WTC11 (cell line): ENCODE measurements at regions not wholly inside any gene's neighbourhood (a gene's known extent, or its start where the extent isn't known, plus 50 kb on each side); places are given as distances from the start of the nearest gene placed in this dataset.
A peak's percentile ranks its signal among the peaks of the same experiment; 100 is the strongest.

Source experiments
- ATAC-seq: fragments of 200-7000 bp; cut with Tn5 transposase; 2 replicates; pipeline ENCODE4 v1.10.0; 2021; ENCODE audit warnings: mild to moderate bottlenecking, moderate library complexity
- CTCF ChIA-PET: fragments of 300-600 bp; sonication (Branson Sonifier 250); formaldehyde crosslinking; loops from one replicate; lab custom pipeline; 2021; ENCODE audit warnings: antibody characterized with exemption; lab: Charles Lee
- POLR2A ChIA-PET: fragments of 350-600 bp; sonication (Branson Sonifier 250); formaldehyde crosslinking; loops from one replicate; lab custom pipeline; 2021; ENCODE audit warnings: antibody characterized with exemption; lab: Charles Lee
- DNase-seq: peaks from one replicate; pipeline ENCODE4 v3.0.0; 2021; ENCODE audit warnings: low spot score
- H3K27ac Mint-ChIP-seq: 2 replicates; pipeline ENCODE4 v1.8.0; 2021; ENCODE audit warnings: mixed read lengths
- H3K27me3 Mint-ChIP-seq: 2 replicates; pipeline ENCODE4 v1.8.0; 2021; ENCODE audit warnings: low read depth, mild to moderate bottlenecking, moderate library complexity, mixed read lengths
- H3K36me3 Mint-ChIP-seq: 2 replicates; pipeline ENCODE4 v1.8.0; 2021; ENCODE audit warnings: mixed read lengths
- H3K4me1 Mint-ChIP-seq: 2 replicates; pipeline ENCODE4 v1.8.0; 2022; ENCODE audit warnings: mixed read lengths
- H3K4me3 Mint-ChIP-seq: 2 replicates; pipeline ENCODE4 v1.8.0; 2021; ENCODE audit warnings: mild to moderate bottlenecking, moderate library complexity, mixed read lengths
- H3K9me3 Mint-ChIP-seq: 2 replicates; pipeline ENCODE4 v1.8.0; 2021; ENCODE audit warnings: mixed read lengths
- AFF4 ChIP-seq: sonication (generic); formaldehyde crosslinking; IDR thresholded peaks from 2 replicates; pipeline ENCODE4 v1.8.1; 2023; ENCODE audit warnings: mild to moderate bottlenecking, missing genetic modification reagents, borderline replicate concordance
- E2F1 ChIP-seq: sonication (generic); formaldehyde crosslinking; IDR thresholded peaks from 2 replicates; pipeline ENCODE4 v1.8.0; 2022; ENCODE audit warnings: mild to moderate bottlenecking, missing genetic modification reagents
- E2F4 ChIP-seq: sonication (generic); formaldehyde crosslinking; IDR thresholded peaks from 2 replicates; pipeline ENCODE4 v1.8.1; 2022; ENCODE audit warnings: low read depth, mild to moderate bottlenecking, moderate library complexity, missing genetic modification reagents, borderline replicate concordance
- FOXP1 ChIP-seq: sonication (generic); formaldehyde crosslinking; IDR thresholded peaks from 2 replicates; pipeline ENCODE4 v1.8.0; 2022; ENCODE audit warnings: missing genetic modification reagents, mild to moderate bottlenecking, moderate library complexity, borderline replicate concordance
- GTF2I ChIP-seq: fragments of 250-450 bp; sonication (Bioruptor Pico); conservative IDR thresholded peaks from 2 replicates; pipeline ENCODE4 v1.4.0; 2021; ENCODE audit warnings: mild to moderate bottlenecking
- IRF1 ChIP-seq: sonication (generic); formaldehyde crosslinking; IDR thresholded peaks from 2 replicates; pipeline ENCODE4 v1.8.0; 2023; ENCODE audit warnings: missing genetic modification reagents
- MLX ChIP-seq: sonication (generic); formaldehyde crosslinking; IDR thresholded peaks from 2 replicates; pipeline ENCODE4 v1.8.1; 2023; ENCODE audit warnings: mild to moderate bottlenecking, missing genetic modification reagents, moderate library complexity
- NFATC4 ChIP-seq: fragments of 250-450 bp; sonication (Bioruptor Pico); IDR thresholded peaks from 2 replicates; pipeline ENCODE4 v1.9.0; 2021; ENCODE audit warnings: mild to moderate bottlenecking
- OVOL2 ChIP-seq: fragments of 250-450 bp; sonication (Bioruptor Pico); IDR thresholded peaks from 2 replicates; pipeline ENCODE4 v1.9.0; 2021; ENCODE audit warnings: mild to moderate bottlenecking, borderline replicate concordance
- PREB ChIP-seq: sonication (generic); formaldehyde crosslinking; IDR thresholded peaks from 2 replicates; pipeline ENCODE4 v1.8.1; 2022; ENCODE audit warnings: mild to moderate bottlenecking, missing genetic modification reagents, moderate library complexity, borderline replicate concordance
- SMAD4 ChIP-seq: sonication (generic); formaldehyde crosslinking; IDR thresholded peaks from 2 replicates; pipeline ENCODE4 v1.8.0; 2022; ENCODE audit warnings: mild to moderate bottlenecking, missing genetic modification reagents
- USF1 ChIP-seq: sonication (generic); formaldehyde crosslinking; IDR thresholded peaks from 2 replicates; pipeline ENCODE4 v1.8.0; 2022; ENCODE audit warnings: mild to moderate bottlenecking, missing genetic modification reagents
- ZNF232 ChIP-seq: sonication (generic); formaldehyde crosslinking; IDR thresholded peaks from 2 replicates; pipeline ENCODE4 v1.8.0; 2022; ENCODE audit warnings: mild to moderate bottlenecking, missing genetic modification reagents
- ZNF416 ChIP-seq: fragments of 250-450 bp; sonication (Bioruptor Pico); IDR thresholded peaks from 2 replicates; pipeline ENCODE4 v1.9.0; 2021; ENCODE audit warnings: mild to moderate bottlenecking, inconsistent platforms
- ZNF532 ChIP-seq: fragments of 250-450 bp; sonication (Bioruptor Pico); IDR thresholded peaks from 2 replicates; pipeline ENCODE4 v1.9.0; 2021; ENCODE audit warnings: mild to moderate bottlenecking, borderline replicate concordance
- ZNF671 ChIP-seq: fragments of 250-450 bp; sonication (Bioruptor Pico); IDR thresholded peaks from 2 replicates; pipeline ENCODE4 v1.8.0; 2021; ENCODE audit warnings: mild to moderate bottlenecking

GRCh38 chr4:1488357-1488756 is 82.1 kb upstream of the NKX1-1 start (continued):
- TF ChIP-seq E2F4 (CRISPR knock-in tag) (no peak), E2F1 (CRISPR knock-in tag) (no peak), ZNF232 (CRISPR knock-in tag) (no peak), ZNF532 (CRISPR knock-in tag) (no peak), MLX (no peak), NFATC4 (CRISPR knock-in tag) (no peak), FOXP1 (CRISPR knock-in tag) (no peak), ZNF416 (CRISPR knock-in tag) (no peak), OVOL2 (no peak), AFF4 (CRISPR knock-in tag) (no peak), PREB (no peak), SMAD4 (CRISPR knock-in tag) (no peak)

- Mint-ChIP-seq H3K27me3 (peaks cover 40% of the 10 kb centered on the region), H3K27ac (no peak overlapping the region), H3K4me1 (no peaks in the 10 kb centered on the region), H3K4me3 (no peak overlapping the region), H3K36me3 (peaks cover 17% of the 10 kb centered on the region), H3K9me3 (peaks cover 50% of the 10 kb centered on the region)
- CTCF ChIA-PET, result interaction anchor here (0.5 to 0.8 kb wide), 2 partner anchors 22 to 76 kb away, joined by 3 read pairs; no protein-coding TSS in a partner anchor
- DNase-seq, result peak; percentile 4
- no peak for ATAC-seq
- TF ChIP-seq ZNF671 (CRISPR knock-in tag) (no peak), GTF2I (no peak), IRF1 (CRISPR knock-in tag) (no peak), USF1 (CRISPR knock-in tag) (no peak)
- POLR2A ChIA-PET, result no interaction called here
Observed at GRCh38 chr4:1487761-1488160, 81.5 kb upstream of the NKX1-1 start.
